CD14-positive monocyte (primary cell): ENCODE measurements at regions not wholly inside any gene's neighbourhood (a gene's known extent, or its start where the extent isn't known, plus 50 kb on each side); places are given as distances from the start of the nearest gene placed in this dataset.

Experiments
- DNase-seq, 3 donors: peaks; one replicate each; pipeline ENCODE4 v3.0.0-alpha.2; 2011 to 2022
- H2AFZ ChIP-seq: 2 replicates; pipeline ENCODE4 v1.6.0; 2012; ENCODE audit warnings: mild to moderate bottlenecking, low read depth, low read length, inconsistent platforms; ENCODE audit not compliant: insufficient read depth, poor library complexity, severe bottlenecking
- H3K27ac ChIP-seq, 2 donors: 1 replicate in 1 of 2; 2 replicates in 1 of 2; pipeline ENCODE4 v1.5.1; 2012 to 2013; ENCODE audit warnings: low read length in 2 of 2, control low read depth in 1 of 2, inconsistent platforms in 1 of 2, low read depth in 1 of 2, mild to moderate bottlenecking in 1 of 2
- H3K27me3 ChIP-seq, 2 donors: one replicate each; pipeline versions ENCODE4 v1.6.0 to v1.6.1; 2011 to 2013; ENCODE audit warnings: low read length in 2 of 2; ENCODE audit not compliant: control insufficient read depth in 2 of 2, insufficient read depth in 2 of 2
- H3K36me3 ChIP-seq, 2 donors: replicated peaks in 1 of 2; 1 replicate in 1 of 2; 2 replicates in 1 of 2; pipeline versions ENCODE4 v1.5.1 to v1.6.1; 2012 to 2013; ENCODE audit warnings: low read length in 2 of 2, control low read depth in 1 of 2, inconsistent platforms in 1 of 2, mild to moderate bottlenecking in 1 of 2; ENCODE audit not compliant: insufficient read depth in 2 of 2, control insufficient read depth in 1 of 2
- H3K4me1 ChIP-seq, 2 donors: 1 replicate in 1 of 2; 2 replicates in 1 of 2; pipeline versions ENCODE4 v1.5.1 to v1.6.1; 2012 to 2013; ENCODE audit warnings: low read length in 2 of 2, control low read depth in 1 of 2, inconsistent platforms in 1 of 2, mild to moderate bottlenecking in 1 of 2, moderate library complexity in 1 of 2; ENCODE audit not compliant: insufficient read depth in 2 of 2, control insufficient read depth in 1 of 2
- H3K4me2 ChIP-seq: replicated peaks from 2 replicates; pipeline ENCODE3; 2012; ENCODE audit warnings: low read length, moderate library complexity, mild to moderate bottlenecking; ENCODE audit not compliant: poor library complexity, severe bottlenecking; ENCODE audit errors: extremely low read depth
- H3K4me3 ChIP-seq, 3 experiments: fragments of 200-600 bp in 1 of 3; sonication (generic) in 1 of 3; replicated peaks in 1 of 3; 1 replicate in 2 of 3; 2 replicates in 1 of 3; pipeline ENCODE4 v1.5.1; 2011 to 2013; ENCODE audit warnings: low read length in 3 of 3, mild to moderate bottlenecking in 3 of 3, control low read depth in 2 of 3, low read depth in 2 of 3, inconsistent platforms in 1 of 3, moderate library complexity in 1 of 3
- H3K79me2 ChIP-seq: 2 replicates; pipeline ENCODE4 v1.6.0; 2012; ENCODE audit warnings: mild to moderate bottlenecking, control low read depth, inconsistent platforms, low read length, moderate library complexity; ENCODE audit not compliant: insufficient read depth
- H3K9ac ChIP-seq: 2 replicates; pipeline ENCODE4 v1.6.0; 2017; ENCODE audit warnings: low read length, mild to moderate bottlenecking; ENCODE audit not compliant: insufficient read depth, poor library complexity, severe bottlenecking
- H3K9me3 ChIP-seq, 2 donors: replicated peaks in 1 of 2; 1 replicate in 1 of 2; 2 replicates in 1 of 2; pipeline versions ENCODE4 v1.5.1 to v1.6.1; 2012 to 2013; ENCODE audit warnings: low read length in 2 of 2, control low read depth in 1 of 2; ENCODE audit not compliant: control insufficient read depth in 1 of 2, insufficient read depth in 1 of 2
- H4K20me1 ChIP-seq: 2 replicates; pipeline ENCODE4 v1.6.0; 2012; ENCODE audit warnings: mild to moderate bottlenecking, low read length, control low read depth, moderate library complexity; ENCODE audit not compliant: insufficient read depth
- H3K27ac Mint-ChIP-seq, 7 donors: one replicate each; pipeline ENCODE4 v1.8.0; 2020; ENCODE audit warnings: mild to moderate bottlenecking in 7 of 7, mixed read lengths in 7 of 7, moderate library complexity in 6 of 7, inconsistent platforms in 2 of 7
- H3K27me3 Mint-ChIP-seq, 3 donors: one replicate each; pipeline ENCODE4 v1.8.0; 2021 to 2022; ENCODE audit warnings: low read depth in 3 of 3, mild to moderate bottlenecking in 3 of 3, mixed read lengths in 3 of 3, moderate library complexity in 3 of 3, inconsistent platforms in 1 of 3
- H3K36me3 Mint-ChIP-seq, 2 donors: one replicate each; pipeline ENCODE4 v1.8.0; 2020; ENCODE audit warnings: mixed read lengths in 2 of 2, inconsistent platforms in 1 of 2, mild to moderate bottlenecking in 1 of 2
- H3K4me1 Mint-ChIP-seq: one replicate; pipeline ENCODE4 v1.8.0; 2020; ENCODE audit warnings: mild to moderate bottlenecking, mixed read lengths
- H3K4me3 Mint-ChIP-seq, 2 donors: one replicate each; pipeline ENCODE4 v1.8.0; 2020; ENCODE audit warnings: mild to moderate bottlenecking in 2 of 2, mixed read lengths in 2 of 2, moderate library complexity in 1 of 2
- H3K9me3 Mint-ChIP-seq, 7 donors: one replicate each; pipeline ENCODE4 v1.8.0; 2020 to 2022; ENCODE audit warnings: mixed read lengths in 7 of 7, mild to moderate bottlenecking in 6 of 7, moderate library complexity in 6 of 7, inconsistent platforms in 2 of 7
- WGBS: methylation state at CpG from one replicate; pipeline ENCODE4 v1.1.5; 2013; ENCODE audit warnings: missing lambda C conversion rate; ENCODE audit not compliant: insufficient coverage; 5-methylcytosine and 5-hydroxymethylcytosine counted together
- intact Hi-C, 2 donors: fragments of 100-400 bp; cut with micrococcal nuclease; formaldehyde crosslinking; loops; one replicate each; pipeline versions ENCODE4 v1.15.0 to v1.15.1; 2023
- TF ChIP-seq, protein P1 (sequence below): fragments of 200-600 bp; IDR thresholded peaks from one replicate; pipeline ENCODE4 v1.8.0; 2022; ENCODE audit warnings: antibody characterized with exemption, mild to moderate bottlenecking

DNA sequence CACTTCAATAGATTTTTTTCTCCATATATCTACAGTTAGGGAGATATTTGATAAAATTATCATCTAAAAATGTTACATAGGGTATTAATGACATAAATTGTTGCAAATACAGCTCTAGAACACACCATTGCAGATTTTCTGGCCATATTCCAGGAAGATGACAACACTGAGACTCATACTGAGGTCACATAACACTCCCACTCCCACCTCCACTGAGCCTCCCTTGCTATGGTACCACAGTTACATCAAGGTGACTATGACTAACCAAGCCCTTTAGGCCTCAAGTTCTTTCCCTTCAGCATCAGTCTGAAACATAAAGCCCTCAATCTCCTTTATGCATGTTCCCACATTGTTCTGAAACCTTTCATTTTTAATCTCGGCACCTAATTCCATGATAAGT is 932.0 kb upstream of the IGFBP7 start:
- no peaks in the 10 kb centered on the region for H3K36me3 Mint-ChIP-seq
- H3K27ac ChIP-seq, result no peak overlapping the region
- no peaks in the 10 kb centered on the region for H4K20me1 ChIP-seq
- intact Hi-C loops, result no loop called here
- no peak overlapping the region for H2AFZ ChIP-seq
- H3K27me3 Mint-ChIP-seq, result peaks cover 0 to 2% (median 0%) of the 10 kb centered on the region in 3 donors
- no peak for DNase-seq
- no CpG with 5 or more reads among the region's 1 CpG for WGBS
- H3K4me1 Mint-ChIP-seq, result no peaks in the 10 kb centered on the region
- no peak overlapping the region for H3K4me3 Mint-ChIP-seq
- no peaks in the 10 kb centered on the region for H3K36me3 ChIP-seq
- H3K27ac Mint-ChIP-seq, result no peak overlapping the region
- no peaks in the 10 kb centered on the region for H3K4me1 ChIP-seq
- no peaks in the 10 kb centered on the region for H3K79me2 ChIP-seq
- no peaks in the 10 kb centered on the region for H3K27me3 ChIP-seq
- H3K4me3 ChIP-seq, result no peak overlapping the region
- TF ChIP-seq, protein P1, sequence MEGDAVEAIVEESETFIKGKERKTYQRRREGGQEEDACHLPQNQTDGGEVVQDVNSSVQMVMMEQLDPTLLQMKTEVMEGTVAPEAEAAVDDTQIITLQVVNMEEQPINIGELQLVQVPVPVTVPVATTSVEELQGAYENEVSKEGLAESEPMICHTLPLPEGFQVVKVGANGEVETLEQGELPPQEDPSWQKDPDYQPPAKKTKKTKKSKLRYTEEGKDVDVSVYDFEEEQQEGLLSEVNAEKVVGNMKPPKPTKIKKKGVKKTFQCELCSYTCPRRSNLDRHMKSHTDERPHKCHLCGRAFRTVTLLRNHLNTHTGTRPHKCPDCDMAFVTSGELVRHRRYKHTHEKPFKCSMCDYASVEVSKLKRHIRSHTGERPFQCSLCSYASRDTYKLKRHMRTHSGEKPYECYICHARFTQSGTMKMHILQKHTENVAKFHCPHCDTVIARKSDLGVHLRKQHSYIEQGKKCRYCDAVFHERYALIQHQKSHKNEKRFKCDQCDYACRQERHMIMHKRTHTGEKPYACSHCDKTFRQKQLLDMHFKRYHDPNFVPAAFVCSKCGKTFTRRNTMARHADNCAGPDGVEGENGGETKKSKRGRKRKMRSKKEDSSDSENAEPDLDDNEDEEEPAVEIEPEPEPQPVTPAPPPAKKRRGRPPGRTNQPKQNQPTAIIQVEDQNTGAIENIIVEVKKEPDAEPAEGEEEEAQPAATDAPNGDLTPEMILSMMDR, result no peak
- H3K9ac ChIP-seq, result no peak overlapping the region
- peaks cover 0 to 10% (median 0%) of the 10 kb centered on the region in 7 donors for H3K9me3 Mint-ChIP-seq
- no peak overlapping the region for H3K4me2 ChIP-seq
- H3K9me3 ChIP-seq, result peaks cover 7 to 9% of the 10 kb centered on the region in 2 donors

DNA sequence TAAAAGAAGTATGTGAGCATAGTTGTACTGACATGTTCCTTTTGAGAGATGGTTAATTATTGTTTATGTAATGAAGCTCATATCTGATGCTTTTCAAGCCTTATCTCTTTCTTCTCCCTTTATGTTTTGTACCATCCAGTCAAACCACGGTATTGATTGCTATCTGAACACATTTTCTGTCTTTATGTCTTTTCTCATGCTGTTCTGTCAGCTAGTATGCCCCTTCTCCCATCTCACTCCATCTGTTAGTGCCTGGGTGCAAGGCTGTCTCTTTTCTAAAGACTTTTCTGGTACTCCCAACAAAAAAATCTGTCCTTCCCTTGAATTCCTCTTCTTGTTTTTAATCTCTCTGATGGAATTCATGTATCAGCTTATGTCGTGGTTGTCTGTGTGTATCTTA is 883.8 kb upstream of the IGFBP7 start:
- Mint-ChIP-seq H3K27me3 (no peaks in the 10 kb centered on the region), H3K4me3 (no peak overlapping the region), H3K4me1 (no peaks in the 10 kb centered on the region), H3K9me3 (peaks cover 0 to 9% (median 2%) of the 10 kb centered on the region in 7 donors), H3K27ac (no peak overlapping the region), H3K36me3 (no peaks in the 10 kb centered on the region)
- no peaks in the 10 kb centered on the region for H3K36me3 ChIP-seq
- no peak overlapping the region for H3K9ac ChIP-seq
- no peak overlapping the region for H3K4me2 ChIP-seq
- no peak overlapping the region for H3K4me3 ChIP-seq
- TF ChIP-seq, protein P1, result no peak
- H4K20me1 ChIP-seq, result no peaks in the 10 kb centered on the region
- intact Hi-C loops, result no loop called here
- no CpG with 5 or more reads among the region's 2 CpGs for WGBS
- peaks cover 0 to 6% of the 10 kb centered on the region in 2 donors for H3K9me3 ChIP-seq
- no peaks in the 10 kb centered on the region for H3K79me2 ChIP-seq
- H3K27me3 ChIP-seq, result no peaks in the 10 kb centered on the region
- no peak overlapping the region for H3K27ac ChIP-seq
- no peaks in the 10 kb centered on the region for H3K4me1 ChIP-seq
- no peak overlapping the region for H2AFZ ChIP-seq
- DNase-seq, result no peak
